ENCODE measurements at regions not wholly inside any gene's neighbourhood (a gene's known extent, or its start where the extent isn't known, plus 50 kb on each side); places are given as distances from the start of the nearest gene placed in this dataset.

- TF ChIP-seq CTCF (IDR thresholded peaks at IDR 0.05) = no peak
- TF ChIP-seq POLR2A (IDR thresholded peaks at IDR 0.05) = no peak
Observed at GRCh38 chr1:58158506-58159433, 387.8 kb downstream of the OMA1 start.
